ENCODE measurements at regions not wholly inside any gene's neighbourhood (a gene's known extent, or its start where the extent isn't known, plus 50 kb on each side); places are given as distances from the start of the nearest gene placed in this dataset.

DNA sequence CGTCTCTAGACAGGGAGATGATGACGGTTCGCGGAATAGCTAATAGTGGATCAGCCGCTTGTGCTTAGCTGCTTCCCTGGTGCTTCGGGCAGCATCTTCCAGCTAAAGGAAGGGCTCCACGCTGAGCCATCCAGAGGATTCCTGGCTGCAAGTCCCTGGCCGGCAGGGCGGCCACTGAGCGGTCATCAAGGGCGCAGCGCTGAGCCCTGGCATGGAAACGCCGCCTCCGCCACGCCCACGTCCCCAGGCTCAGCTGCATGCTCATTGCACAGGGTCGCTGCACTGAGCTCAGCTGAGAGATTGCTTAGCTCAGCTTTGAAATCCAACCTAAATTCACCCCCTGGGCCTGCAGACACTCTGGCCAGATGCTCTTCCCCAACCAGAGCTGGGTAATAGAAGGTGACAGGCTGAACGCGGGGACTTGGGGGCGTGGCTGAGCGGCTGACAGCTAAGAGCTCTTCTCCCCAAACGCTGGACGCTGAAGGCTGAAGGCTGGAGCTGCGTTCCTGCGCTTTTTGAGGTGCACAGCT is 118.2 kb upstream of the KIT start:
- intact Hi-C loops (cut with micrococcal nuclease; ENCODE audit: unreplicated experiment) = no loop called here
- H3K4me1 ChIP-seq (ENCODE audit: insufficient read depth, low read length) = no peaks in the 10 kb centered on the region
- BruUV-seq (replicated peaks) = no TSS peak
- peak overlapping the region; percentile 72 for H3K4me2 ChIP-seq (ENCODE audit: low read depth, low read length)
- peak overlapping the region in 2 of 3 experiments; percentile 15 to 42; a peak in 1 of 6 replicates for H3K4me3 ChIP-seq (replicated peaks in 1 of 3; ENCODE audit: insufficient read depth in 1 of 3, low read depth in 2 of 3, low read length in 3 of 3)
- no peaks in the 10 kb centered on the region for H3K79me2 ChIP-seq (ENCODE audit: insufficient read depth, low read length)
- peak; percentile 6 for DNase-seq (ENCODE audit: low spot score)
- H3K27ac ChIP-seq (ENCODE audit: extremely low read length, insufficient read depth, low read length) = no peak overlapping the region
- no peaks in the 10 kb centered on the region for H4K20me1 ChIP-seq (ENCODE audit: insufficient read depth, low read length)
- H3K9me3 ChIP-seq (ENCODE audit: low read length) = no peaks in the 10 kb centered on the region
- FAIRE-seq = no peak
- ChIA-PET POLR2A (no interaction called here), CTCF (ENCODE audit: low intra/inter-chr PET ratio, low total read pairs) (no interaction called here)
- H3K36me3 ChIP-seq (replicated peaks in 1 of 2; ENCODE audit: control insufficient read depth in 1 of 2, insufficient read depth in 2 of 2, low read length in 2 of 2) = no peaks in the 10 kb centered on the region
- no peak overlapping the region for H3K9ac ChIP-seq (ENCODE audit: insufficient read depth, low read depth, low read length)
- in situ Hi-C loops (cut with HindIII; ENCODE audit: extremely low pct_ligation_motif_present, low pct_unique_long_range_greater_than_20kb) = no loop called here
- ATAC-seq = peak; percentile 100
- 29% methylated on average over 8 of the region's 26 CpGs for whole genome bisulfite sequencing (ENCODE audit: low lambda C conversion rate)
- no peak overlapping the region for H2AFZ ChIP-seq (ENCODE audit: low read length)
- peaks cover 0 to 7% of the 10 kb centered on the region in 2 experiments; a peak in 2 of 5 replicates for H3K27me3 ChIP-seq (ENCODE audit: control insufficient read depth in 1 of 2, insufficient read depth in 2 of 2, low read length in 2 of 2)
- TF ChIP-seq FOXM1 (CRISPR knock-in tag; IDR thresholded peaks at IDR 0.05) (no peak), HNRNPLL (IDR thresholded peaks at IDR 0.05; ENCODE audit: low read depth, low read length, poor library complexity, severe bottlenecking) (peak; percentile 38), ZNF672 (CRISPR knock-in tag; IDR thresholded peaks at IDR 0.05) (no peak), SIN3A (IDR thresholded peaks at IDR 0.05; ENCODE audit: borderline replicate concordance, low read depth, low read length) (no peak), ZNF335 (CRISPR knock-in tag; IDR thresholded peaks at IDR 0.05) (no peak), ZNF460 (CRISPR knock-in tag; IDR thresholded peaks at IDR 0.05; ENCODE audit: borderline replicate concordance) (no peak), DNMT3B (CRISPR knock-in tag; conservative IDR thresholded peaks at IDR 0.05) (no peak), DPF2 (CRISPR knock-in tag; IDR thresholded peaks at IDR 0.05; ENCODE audit: borderline replicate concordance, low read depth) (no peak), MIER2 (CRISPR knock-in tag; IDR thresholded peaks at IDR 0.05) (no peak), HDAC1 (CRISPR knock-in tag; IDR thresholded peaks at IDR 0.05) (no peak), EP300 (IDR thresholded peaks at IDR 0.05; ENCODE audit: low read depth in 2 of 2, low read length in 2 of 2) (no peak), EP300 (CRISPR knock-in tag; IDR thresholded peaks at IDR 0.05; ENCODE audit: borderline replicate concordance) (no peak), ARNT (IDR thresholded peaks at IDR 0.05) (no peak), HES4 (CRISPR knock-in tag; IDR thresholded peaks at IDR 0.05; ENCODE audit: borderline replicate concordance) (no peak), GABPB1 (CRISPR knock-in tag; IDR thresholded peaks at IDR 0.05) (peak; percentile 41; the same call in 1 of the 2 replicates), SP1 (IDR thresholded peaks at IDR 0.05) (no peak), SP1 (CRISPR knock-in tag; IDR thresholded peaks at IDR 0.05) (peak; percentile 39; the same call in 1 of the 2 replicates), ZNF292 (CRISPR knock-in tag; IDR thresholded peaks at IDR 0.05; ENCODE audit: borderline replicate concordance, low read depth) (0 out of 2 replicates have a peak, but pooled peaks have one; percentile 36), CEBPG (CRISPR knock-in tag; IDR thresholded peaks at IDR 0.05) (no peak), POGZ (CRISPR knock-in tag; IDR thresholded peaks at IDR 0.05) (no peak), KDM3A (CRISPR knock-in tag; IDR thresholded peaks at IDR 0.05; ENCODE audit: low read depth) (no peak)
- TF ChIP-seq, protein P1, sequence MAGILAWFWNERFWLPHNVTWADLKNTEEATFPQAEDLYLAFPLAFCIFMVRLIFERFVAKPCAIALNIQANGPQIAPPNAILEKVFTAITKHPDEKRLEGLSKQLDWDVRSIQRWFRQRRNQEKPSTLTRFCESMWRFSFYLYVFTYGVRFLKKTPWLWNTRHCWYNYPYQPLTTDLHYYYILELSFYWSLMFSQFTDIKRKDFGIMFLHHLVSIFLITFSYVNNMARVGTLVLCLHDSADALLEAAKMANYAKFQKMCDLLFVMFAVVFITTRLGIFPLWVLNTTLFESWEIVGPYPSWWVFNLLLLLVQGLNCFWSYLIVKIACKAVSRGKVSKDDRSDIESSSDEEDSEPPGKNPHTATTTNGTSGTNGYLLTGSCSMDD (CRISPR knock-in tag; IDR thresholded peaks at IDR 0.05) = no peak
- TF ChIP-seq, protein P2, sequence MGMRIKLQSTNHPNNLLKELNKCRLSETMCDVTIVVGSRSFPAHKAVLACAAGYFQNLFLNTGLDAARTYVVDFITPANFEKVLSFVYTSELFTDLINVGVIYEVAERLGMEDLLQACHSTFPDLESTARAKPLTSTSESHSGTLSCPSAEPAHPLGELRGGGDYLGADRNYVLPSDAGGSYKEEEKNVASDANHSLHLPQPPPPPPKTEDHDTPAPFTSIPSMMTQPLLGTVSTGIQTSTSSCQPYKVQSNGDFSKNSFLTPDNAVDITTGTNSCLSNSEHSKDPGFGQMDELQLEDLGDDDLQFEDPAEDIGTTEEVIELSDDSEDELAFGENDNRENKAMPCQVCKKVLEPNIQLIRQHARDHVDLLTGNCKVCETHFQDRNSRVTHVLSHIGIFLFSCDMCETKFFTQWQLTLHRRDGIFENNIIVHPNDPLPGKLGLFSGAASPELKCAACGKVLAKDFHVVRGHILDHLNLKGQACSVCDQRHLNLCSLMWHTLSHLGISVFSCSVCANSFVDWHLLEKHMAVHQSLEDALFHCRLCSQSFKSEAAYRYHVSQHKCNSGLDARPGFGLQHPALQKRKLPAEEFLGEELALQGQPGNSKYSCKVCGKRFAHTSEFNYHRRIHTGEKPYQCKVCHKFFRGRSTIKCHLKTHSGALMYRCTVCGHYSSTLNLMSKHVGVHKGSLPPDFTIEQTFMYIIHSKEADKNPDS (CRISPR knock-in tag; IDR thresholded peaks at IDR 0.05) = no peak
- TF ChIP-seq, protein P3, sequence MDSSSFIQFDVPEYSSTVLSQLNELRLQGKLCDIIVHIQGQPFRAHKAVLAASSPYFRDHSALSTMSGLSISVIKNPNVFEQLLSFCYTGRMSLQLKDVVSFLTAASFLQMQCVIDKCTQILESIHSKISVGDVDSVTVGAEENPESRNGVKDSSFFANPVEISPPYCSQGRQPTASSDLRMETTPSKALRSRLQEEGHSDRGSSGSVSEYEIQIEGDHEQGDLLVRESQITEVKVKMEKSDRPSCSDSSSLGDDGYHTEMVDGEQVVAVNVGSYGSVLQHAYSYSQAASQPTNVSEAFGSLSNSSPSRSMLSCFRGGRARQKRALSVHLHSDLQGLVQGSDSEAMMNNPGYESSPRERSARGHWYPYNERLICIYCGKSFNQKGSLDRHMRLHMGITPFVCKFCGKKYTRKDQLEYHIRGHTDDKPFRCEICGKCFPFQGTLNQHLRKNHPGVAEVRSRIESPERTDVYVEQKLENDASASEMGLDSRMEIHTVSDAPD (CRISPR knock-in tag; IDR thresholded peaks at IDR 0.05) = no peak
